ENCODE measurements at regions not wholly inside any gene's neighbourhood (a gene's known extent, or its start where the extent isn't known, plus 50 kb on each side); places are given as distances from the start of the nearest gene placed in this dataset.

DNA sequence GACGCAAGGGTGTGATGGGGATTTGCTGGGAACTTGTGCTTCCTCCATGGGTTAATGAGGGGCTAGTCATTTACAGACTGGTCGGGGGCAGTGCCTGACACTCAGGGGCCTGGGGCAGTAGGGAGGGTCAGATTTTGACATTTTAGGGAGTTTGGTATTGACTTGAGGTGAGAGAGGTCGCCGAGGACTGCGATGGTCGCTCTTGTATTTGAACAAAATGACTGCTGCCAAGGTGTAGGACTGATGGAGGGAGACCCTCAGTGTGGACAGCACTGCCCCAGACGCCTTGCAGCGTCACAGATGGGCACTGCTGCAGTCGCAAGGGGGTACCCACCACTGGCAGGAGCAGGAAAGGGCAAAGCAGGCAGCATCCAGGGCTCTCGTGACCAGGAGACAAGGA lies 182.9 kb downstream of the RTP5 start:
- Histone ChIP-seq H2AK5ac (ENCODE audit: low read depth, low read length) (no peak overlapping the region), H3K56ac (replicated peaks; ENCODE audit: insufficient read length, low read depth, low read length) (no peak overlapping the region), H3K9ac (replicated peaks in 1 of 4; ENCODE audit: extremely low read depth in 1 of 4, low read depth in 3 of 4, low read length in 3 of 4) (no peak overlapping the region), H3K14ac (ENCODE audit: insufficient read length) (no peak overlapping the region), H3K79me1 (ENCODE audit: low read depth, low read length) (no peaks in the 10 kb centered on the region), H3K23ac (ENCODE audit: insufficient read length) (no peak overlapping the region), H2BK120ac (replicated peaks; ENCODE audit: low read depth, low read length) (no peak overlapping the region), H3K4me3 (ENCODE audit: extremely low read depth in 1 of 4, insufficient read depth in 2 of 4, low read depth in 3 of 4, low read length in 4 of 4) (no peak overlapping the region), H3K27ac (ENCODE audit: low read depth, low read length) (no peak overlapping the region), H2BK5ac (ENCODE audit: low read depth, low read length) (no peak overlapping the region), H3K79me2 (ENCODE audit: control insufficient read depth in 1 of 2, insufficient read depth in 2 of 2, low read length in 2 of 2) (no peaks in the 10 kb centered on the region), H3K9me3 (ENCODE audit: insufficient read depth in 2 of 2, low read depth in 1 of 2, low read length in 1 of 2) (no peaks in the 10 kb centered on the region; a peak in 1 of 4 replicates), H3K18ac (ENCODE audit: extremely low read depth, low read length) (no peak overlapping the region), H3K4me1 (replicated peaks in 1 of 4; ENCODE audit: control insufficient read depth in 3 of 4, insufficient read depth in 4 of 4, low read length in 3 of 4) (no peaks in the 10 kb centered on the region; a peak in 1 of 7 replicates), H4K5ac (ENCODE audit: insufficient read length, low read depth, low read length) (no peak overlapping the region), H3K23me2 (ENCODE audit: low read depth, low read length) (no peaks in the 10 kb centered on the region), H3K4me2 (ENCODE audit: insufficient read depth in 1 of 2, low read depth in 2 of 2, low read length in 2 of 2) (no peak overlapping the region), H2BK12ac (ENCODE audit: low read depth, low read length) (no peak overlapping the region), H3K4ac (replicated peaks; ENCODE audit: insufficient read length, low read depth, low read length) (no peak overlapping the region), H4K20me1 (replicated peaks in 1 of 2; ENCODE audit: control insufficient read depth in 1 of 2, insufficient read depth in 2 of 2, low read length in 2 of 2) (peaks cover 2 to 3% of the 10 kb centered on the region in 2 experiments), H2BK15ac (ENCODE audit: low read length) (no peak overlapping the region), H4K8ac (ENCODE audit: extremely low read depth, insufficient read depth, low read length) (no peak overlapping the region), H3K36me3 (ENCODE audit: control insufficient read depth in 2 of 4, insufficient read depth in 4 of 4, low read length in 3 of 4) (no peaks in the 10 kb centered on the region), H2AFZ (ENCODE audit: low read length) (no peak overlapping the region), H2BK20ac (ENCODE audit: low read length) (no peak overlapping the region), H3K27me3 (replicated peaks in 1 of 4; ENCODE audit: control insufficient read depth in 3 of 4, extremely low read depth in 1 of 4, insufficient read depth in 3 of 4, low read length in 3 of 4) (peaks cover 13 to 87% (median 61%) of the 10 kb centered on the region in 4 experiments), H4K91ac (replicated peaks; ENCODE audit: insufficient read length, low read length) (no peak overlapping the region)
- WGBS, 2 experiments (ENCODE audit: extremely low coverage in 1 of 2, insufficient coverage in 1 of 2, insufficient read length in 1 of 2, insufficient replicate concordance in 2 of 2, low coverage in 1 of 2, low lambda C conversion rate in 2 of 2, missing lambda C conversion rate in 1 of 2): 75% methylated on average over 10 of the region's 10 CpGs; no CpG with 5 or more reads in 1 of the 2 experiments
- ChIA-PET CTCF (ENCODE audit: partially characterized antibody) (no interaction called here), POLR2A (ENCODE audit: partially characterized antibody) (no interaction called here)
- FAIRE-seq (no peak), DNase-seq (ENCODE audit: low read depth in 1 of 2, low spot score in 2 of 2) (no peak)
- TF ChIP-seq CREB1 (IDR thresholded peaks at IDR 0.05) (no peak), SP4 (IDR thresholded peaks at IDR 0.05; ENCODE audit: low read length) (no peak), POLR2AphosphoS5 (IDR thresholded peaks at IDR 0.05; ENCODE audit: low read depth, low read length) (no peak), BACH1 (IDR thresholded peaks at IDR 0.05; ENCODE audit: low read length) (no peak), SAP30 (IDR thresholded peaks at IDR 0.05; ENCODE audit: insufficient read depth, insufficient replicate concordance, low read length) (no peak), RNF2 (IDR thresholded peaks at IDR 0.05; ENCODE audit: borderline replicate concordance, low read depth, low read length, missing control alignments, poor library complexity, severe bottlenecking) (no peak)
- TF ChIP-seq, protein P1, sequence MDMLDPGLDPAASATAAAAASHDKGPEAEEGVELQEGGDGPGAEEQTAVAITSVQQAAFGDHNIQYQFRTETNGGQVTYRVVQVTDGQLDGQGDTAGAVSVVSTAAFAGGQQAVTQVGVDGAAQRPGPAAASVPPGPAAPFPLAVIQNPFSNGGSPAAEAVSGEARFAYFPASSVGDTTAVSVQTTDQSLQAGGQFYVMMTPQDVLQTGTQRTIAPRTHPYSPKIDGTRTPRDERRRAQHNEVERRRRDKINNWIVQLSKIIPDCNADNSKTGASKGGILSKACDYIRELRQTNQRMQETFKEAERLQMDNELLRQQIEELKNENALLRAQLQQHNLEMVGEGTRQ (IDR thresholded peaks at IDR 0.05; ENCODE audit: low read length): no peak
- TF ChIP-seq, protein P2, sequence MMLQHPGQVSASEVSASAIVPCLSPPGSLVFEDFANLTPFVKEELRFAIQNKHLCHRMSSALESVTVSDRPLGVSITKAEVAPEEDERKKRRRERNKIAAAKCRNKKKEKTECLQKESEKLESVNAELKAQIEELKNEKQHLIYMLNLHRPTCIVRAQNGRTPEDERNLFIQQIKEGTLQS (IDR thresholded peaks at IDR 0.05; ENCODE audit: insufficient read depth, low read depth, low read length): no peak
- TF ChIP-seq, protein P3, sequence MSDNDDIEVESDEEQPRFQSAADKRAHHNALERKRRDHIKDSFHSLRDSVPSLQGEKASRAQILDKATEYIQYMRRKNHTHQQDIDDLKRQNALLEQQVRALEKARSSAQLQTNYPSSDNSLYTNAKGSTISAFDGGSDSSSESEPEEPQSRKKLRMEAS (IDR thresholded peaks at IDR 0.05): no peak

All from H1 (cell line).